Liver (tissue), 8 donors: ENCODE measurements at regions not wholly inside any gene's neighbourhood (a gene's known extent, or its start where the extent isn't known, plus 50 kb on each side); places are given as distances from the start of the nearest gene placed in this dataset.

Experiments
- DNase-seq: peaks from one replicate; pipeline ENCODE4 v3.0.0-alpha.2; 2017; ENCODE audit warnings: low spot score
- H3K27ac ChIP-seq, 2 donors: one replicate each; pipeline ENCODE4 v1.7.0; 2013; ENCODE audit warnings: inconsistent platforms in 2 of 2, low read length in 2 of 2, control low read depth in 1 of 2, low read depth in 1 of 2, mild to moderate bottlenecking in 1 of 2
- H3K27me3 ChIP-seq, 4 donors: one replicate each; pipeline versions ENCODE4 v1.6.1 to v1.7.0; 2013; ENCODE audit warnings: low read length in 3 of 4, inconsistent platforms in 1 of 4, mild to moderate bottlenecking in 1 of 4, moderate library complexity in 1 of 4; ENCODE audit not compliant: control insufficient read depth in 4 of 4, insufficient read depth in 4 of 4
- H3K36me3 ChIP-seq, 4 donors: one replicate each; pipeline versions ENCODE4 v1.6.1 to v1.7.0; 2013; ENCODE audit warnings: low read length in 3 of 4, mild to moderate bottlenecking in 3 of 4, low read depth in 1 of 4, moderate library complexity in 1 of 4; ENCODE audit not compliant: control insufficient read depth in 4 of 4, insufficient read depth in 3 of 4
- H3K4me1 ChIP-seq, 4 donors: one replicate each; pipeline versions ENCODE4 v1.6.1 to v1.7.0; 2013; ENCODE audit warnings: low read length in 3 of 4, mild to moderate bottlenecking in 3 of 4, moderate library complexity in 1 of 4; ENCODE audit not compliant: control insufficient read depth in 4 of 4, insufficient read depth in 4 of 4
- H3K4me3 ChIP-seq, 3 donors: one replicate each; pipeline versions ENCODE4 v1.6.1 to v1.7.0; 2013; ENCODE audit warnings: low read length in 3 of 3, control low read depth in 1 of 3, low read depth in 1 of 3, mild to moderate bottlenecking in 1 of 3
- H3K9ac ChIP-seq, 2 donors: one replicate each; pipeline ENCODE4 v1.7.0; 2013; ENCODE audit warnings: low read length in 2 of 2, mild to moderate bottlenecking in 2 of 2, moderate library complexity in 2 of 2, control low read depth in 1 of 2, low read depth in 1 of 2
- H3K9me3 ChIP-seq, 4 donors: one replicate each; pipeline versions ENCODE4 v1.6.1 to v1.7.0; 2013; ENCODE audit warnings: low read length in 3 of 4; ENCODE audit not compliant: control insufficient read depth in 4 of 4
- ATF3 ChIP-seq: IDR thresholded peaks from 2 replicates; pipeline ENCODE4 v1.6.1; 2016; ENCODE audit warnings: antibody characterized with exemption
- CTCF ChIP-seq: fragments of 150-350 bp; IDR thresholded peaks from 2 replicates; pipeline ENCODE4 v1.5.1; 2017; ENCODE audit warnings: improper control_type of control experiment, low read depth, low read length; ENCODE audit not compliant: missing input control
- EGR1 ChIP-seq, 2 donors: IDR thresholded peaks; 2 replicates each; pipeline ENCODE4 v1.6.1; 2016 to 2018; ENCODE audit warnings: antibody characterized with exemption in 2 of 2, low read depth in 2 of 2
- FOXA1 ChIP-seq: IDR thresholded peaks from 2 replicates; pipeline ENCODE4 v1.6.1; 2016; ENCODE audit warnings: antibody characterized with exemption
- FOXA2 ChIP-seq: IDR thresholded peaks from 2 replicates; pipeline ENCODE4 v1.6.1; 2016; ENCODE audit warnings: antibody characterized with exemption
- GABPA ChIP-seq, 2 donors: IDR thresholded peaks in 1 of 2; conservative IDR thresholded peaks in 1 of 2; 2 replicates each; pipeline ENCODE4 v1.6.1; 2016; ENCODE audit warnings: antibody characterized with exemption in 2 of 2, mild to moderate bottlenecking in 1 of 2, moderate library complexity in 1 of 2
- HNF4A ChIP-seq, 2 donors: conservative IDR thresholded peaks; 2 replicates each; pipeline ENCODE4 v1.6.1; 2016; ENCODE audit warnings: antibody characterized with exemption in 2 of 2, mild to moderate bottlenecking in 2 of 2
- HNF4G ChIP-seq: IDR thresholded peaks from 2 replicates; pipeline ENCODE4 v1.6.1; 2016; ENCODE audit warnings: antibody characterized with exemption
- JUND ChIP-seq, 2 donors: IDR thresholded peaks; 2 replicates each; pipeline ENCODE4 v1.6.1; 2016; ENCODE audit warnings: antibody characterized with exemption in 2 of 2
- MAX ChIP-seq: IDR thresholded peaks from 2 replicates; pipeline ENCODE4 v1.6.1; 2016; ENCODE audit warnings: antibody characterized with exemption
- NR2F2 ChIP-seq: IDR thresholded peaks from 2 replicates; pipeline ENCODE4 v1.6.1; 2016; ENCODE audit warnings: antibody characterized with exemption
- RAD21 ChIP-seq, 2 donors: IDR thresholded peaks; 2 replicates each; pipeline ENCODE4 v1.6.1; 2016; ENCODE audit warnings: antibody characterized with exemption in 2 of 2, mild to moderate bottlenecking in 2 of 2
- REST ChIP-seq: IDR thresholded peaks from 2 replicates; pipeline ENCODE4 v1.6.1; 2016; ENCODE audit warnings: antibody characterized with exemption, mild to moderate bottlenecking
- RXRA ChIP-seq, 2 donors: IDR thresholded peaks; 2 replicates each; pipeline ENCODE4 v1.6.1; 2017 to 2018; ENCODE audit warnings: antibody characterized with exemption in 2 of 2, mild to moderate bottlenecking in 1 of 2
- SP1 ChIP-seq: IDR thresholded peaks from 2 replicates; pipeline ENCODE4 v1.6.1; 2018; ENCODE audit warnings: antibody characterized with exemption, mild to moderate bottlenecking
- TAF1 ChIP-seq: conservative IDR thresholded peaks from 2 replicates; pipeline ENCODE4 v1.6.1; 2016; ENCODE audit warnings: antibody characterized with exemption, mild to moderate bottlenecking
- YY1 ChIP-seq: IDR thresholded peaks from 2 replicates; pipeline ENCODE4 v1.6.1; 2016; ENCODE audit warnings: antibody characterized with exemption, mild to moderate bottlenecking
- ZBTB33 ChIP-seq: IDR thresholded peaks from 2 replicates; pipeline ENCODE4 v1.6.1; 2016; ENCODE audit warnings: antibody characterized with exemption
- WGBS: extraction: QIAGEN DNeasy Blood & Tissue Kit; methylation state at CpG from one replicate; pipeline ENCODE4 v1.1.7; 2013; 5-methylcytosine and 5-hydroxymethylcytosine counted together
- donor health status: healthy.
- donor health status: healthy.
- donor health status: healthy.
- donor health status: healthy.
- donor health status: healthy.

- Histone ChIP-seq H3K27ac (no peak overlapping the region), H3K4me3 (no peak overlapping the region), H3K36me3 (no peaks in the 10 kb centered on the region), H3K9ac (no peak overlapping the region), H3K27me3 (no peaks in the 10 kb centered on the region), H3K9me3 (no peaks in the 10 kb centered on the region), H3K4me1 (no peaks in the 10 kb centered on the region)
- TF ChIP-seq MAX (no peak), HNF4A (conservative IDR thresholded peaks at IDR 0.05) (no peak), NR2F2 (no peak), REST (no peak), GABPA (IDR thresholded peaks at IDR 0.05 in 1 of 2, conservative IDR thresholded peaks at IDR 0.05 in 1 of 2) (no peak), JUND (IDR thresholded peaks at IDR 0.05) (no peak), RAD21 (IDR thresholded peaks at IDR 0.05) (no peak), HNF4G (no peak), ZBTB33 (no peak), FOXA1 (no peak), EGR1 (IDR thresholded peaks at IDR 0.05; ENCODE audit: low read depth in 2 of 2) (no peak), TAF1 (no peak), SP1 (no peak), YY1 (no peak), RXRA (IDR thresholded peaks at IDR 0.05) (no peak), FOXA2 (no peak), CTCF (no peak), ATF3 (no peak)
- 73% methylated on average over 2 of the region's 2 CpGs for WGBS
- DNase-seq = no peak
These were observed 284.1 kb downstream of the ZBBX start for GRCh38 chr3:167095976-167096375.

GRCh38 chr3:167094632-167095031, 285.5 kb downstream of the ZBBX start:
- Histone ChIP-seq H3K27me3 (no peaks in the 10 kb centered on the region), H3K9me3 (no peaks in the 10 kb centered on the region), H3K4me3 (no peak overlapping the region), H3K4me1 (no peaks in the 10 kb centered on the region), H3K36me3 (no peaks in the 10 kb centered on the region), H3K27ac (no peak overlapping the region), H3K9ac (no peak overlapping the region)
- DNase-seq = no peak
- TF ChIP-seq RAD21 (IDR thresholded peaks at IDR 0.05) (no peak), CTCF (no peak), REST (no peak), FOXA1 (no peak), ZBTB33 (no peak)
